Stimulated activated CD4-positive, alpha-beta T cell treated with anti-CD3 and anti-CD28 coated beads, Interleukin-4, amount 100 ng/mL, for 4 hours (primary cell): ENCODE measurements at regions not wholly inside any gene's neighbourhood (a gene's known extent, or its start where the extent isn't known, plus 50 kb on each side); places are given as distances from the start of the nearest gene placed in this dataset.

Experiments
- DNase-seq, 2 experiments: peaks; one replicate each; pipeline ENCODE4 v3.0.0-alpha.2; 2020

GRCh38 chrX:9318213-9318612 lies 146.6 kb upstream of the TBL1X start:
- DNase-seq = no peak

GRCh38 chrX:9318766-9319165 lies 146.1 kb upstream of the TBL1X start:
- DNase-seq = no peak

- DNase-seq = no peak
These were observed 143.9 kb upstream of the TBL1X start for GRCh38 chrX:9320940-9321339.

GRCh38 chrX:9324676-9325075 lies 140.2 kb upstream of the TBL1X start:
- no peak for DNase-seq

GRCh38 chrX:9326369-9326768 lies 138.5 kb upstream of the TBL1X start:
- DNase-seq = no peak

- no peak for DNase-seq
These were observed 137.6 kb upstream of the TBL1X start for GRCh38 chrX:9327086-9327746.

GRCh38 chrX:9327747-9328145 lies 137.1 kb upstream of the TBL1X start:
- no peak for DNase-seq

GRCh38 chrX:9329056-9329455 lies 135.8 kb upstream of the TBL1X start:
- DNase-seq = no peak

GRCh38 chrX:9330249-9330982 lies 134.4 kb upstream of the TBL1X start:
- DNase-seq = no peak

- no peak for DNase-seq
These were observed 130.8 kb upstream of the TBL1X start for GRCh38 chrX:9333873-9334560.

GRCh38 chrX:9335251-9335650 lies 129.6 kb upstream of the TBL1X start:
- no peak for DNase-seq

GRCh38 chrX:9336456-9336855 lies 128.4 kb upstream of the TBL1X start:
- DNase-seq = no peak

- DNase-seq = no peak
These were observed 127.8 kb upstream of the TBL1X start for GRCh38 chrX:9337046-9337445.

GRCh38 chrX:9338986-9339385 lies 125.9 kb upstream of the TBL1X start:
- DNase-seq = no peak

- no peak for DNase-seq
These were observed 125.0 kb upstream of the TBL1X start for GRCh38 chrX:9339603-9340491.

- DNase-seq = peak in 1 of 2 experiments; percentile 29
These were observed 124.1 kb upstream of the TBL1X start for GRCh38 chrX:9340598-9341290.

GRCh38 chrX:9341291-9342201 lies 123.3 kb upstream of the TBL1X start:
- DNase-seq = peak; percentile 36 to 62

GRCh38 chrX:9342561-9343051 lies 122.3 kb upstream of the TBL1X start:
- DNase-seq = peak; percentile 28 to 42

- no peak for DNase-seq
These were observed 120.9 kb upstream of the TBL1X start for GRCh38 chrX:9343971-9344370.

- DNase-seq = no peak
These were observed 118.9 kb upstream of the TBL1X start for GRCh38 chrX:9345957-9346356.
